HG02798 (cell line): ENCODE measurements at regions not wholly inside any gene's neighbourhood (a gene's known extent, or its start where the extent isn't known, plus 50 kb on each side); places are given as distances from the start of the nearest gene placed in this dataset.
"Not testable (repeated sequence)": the region's sequence is repeated elsewhere in the genome, so short reads cannot be mapped to it uniquely, and the experiment has no call there.

Experiments
- ATAC-seq: cut with Tn5 transposase; IDR thresholded peaks from one replicate; pipeline ENCODE4 v1.9.1; 2021; ENCODE audit warnings: mild to moderate bottlenecking; ENCODE audit not compliant: unreplicated experiment, poor library complexity

DNA sequence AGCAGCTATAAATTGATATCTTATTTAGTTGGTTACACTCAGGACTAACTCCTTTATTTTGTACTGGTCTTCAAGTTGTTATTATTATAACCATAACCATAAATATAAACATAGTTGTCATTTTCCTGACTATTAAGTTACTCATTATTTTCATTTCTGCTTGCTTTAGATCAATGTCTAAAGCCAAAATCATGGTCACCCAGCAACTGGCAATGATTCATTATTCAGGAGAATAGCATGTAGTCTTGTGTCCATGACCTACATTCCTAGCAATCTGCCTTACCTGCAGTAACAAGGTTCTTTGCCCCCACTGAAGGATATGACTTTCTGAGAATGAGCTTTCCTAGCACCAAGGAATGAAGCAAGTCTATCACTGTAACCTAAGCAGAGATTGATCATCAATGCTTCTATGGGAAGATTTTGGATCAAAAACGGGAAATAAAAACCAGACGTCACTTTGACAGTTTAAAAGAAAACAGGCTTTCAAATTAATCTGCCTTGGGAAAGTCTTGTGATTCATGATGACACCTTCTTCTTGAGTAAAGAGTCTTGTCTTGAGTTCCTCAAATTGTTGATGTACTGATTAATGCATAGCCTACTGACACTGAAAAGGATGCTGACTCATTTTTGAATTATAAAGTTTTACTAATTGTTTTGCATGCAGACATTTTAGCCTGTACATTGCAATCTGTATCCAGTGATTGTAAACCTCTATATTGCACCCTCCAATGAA is 203.3 kb upstream of the IVNS1ABP start:
- no peak for ATAC-seq

DNA sequence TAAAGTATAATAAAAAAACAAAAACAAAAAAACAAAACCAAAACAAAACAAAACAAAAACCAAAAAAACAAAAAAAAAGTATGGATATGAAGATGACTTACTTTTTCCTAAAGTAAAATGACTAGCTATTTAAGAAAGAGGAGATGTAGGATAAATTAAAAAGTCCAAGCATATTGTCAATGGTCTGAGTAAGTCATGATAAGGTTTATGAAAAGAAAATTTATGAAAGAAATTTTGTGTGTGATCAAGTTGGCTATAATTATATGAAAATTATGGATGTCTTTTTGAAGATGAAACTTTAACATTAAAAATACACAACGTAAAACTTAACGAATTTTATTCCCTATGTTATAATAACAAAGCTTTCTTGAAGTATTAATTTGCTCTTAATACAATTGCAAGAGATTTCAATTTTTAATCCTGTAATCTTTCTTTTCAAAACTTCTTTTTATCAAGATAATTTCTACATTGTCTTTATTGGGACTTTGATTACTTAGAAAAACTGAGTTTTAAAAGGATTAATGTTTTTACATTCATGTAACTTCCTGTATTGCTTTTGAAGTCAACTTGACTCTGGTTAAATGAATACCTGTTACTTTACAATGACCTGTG is 200.9 kb upstream of the IVNS1ABP start:
- no peak for ATAC-seq

DNA sequence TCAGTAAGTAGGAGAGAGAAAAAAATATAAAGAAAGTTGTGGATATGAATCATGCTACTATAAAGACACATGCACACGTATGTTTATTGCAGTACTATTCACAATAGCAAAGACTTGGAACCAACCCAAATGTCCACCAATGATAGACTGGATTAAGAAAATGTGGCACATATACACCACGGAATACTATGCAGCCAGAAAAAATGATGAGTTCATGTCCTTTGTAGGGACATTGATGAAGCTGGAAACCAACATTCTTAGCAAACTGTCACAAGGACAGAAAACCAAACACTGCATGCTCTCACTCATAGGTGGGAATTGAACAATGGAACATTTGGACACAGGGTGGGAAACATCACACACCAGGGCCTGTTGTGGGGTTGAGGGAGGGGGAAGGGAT is 200.3 kb upstream of the IVNS1ABP start:
- not testable (repeated sequence) for ATAC-seq

DNA sequence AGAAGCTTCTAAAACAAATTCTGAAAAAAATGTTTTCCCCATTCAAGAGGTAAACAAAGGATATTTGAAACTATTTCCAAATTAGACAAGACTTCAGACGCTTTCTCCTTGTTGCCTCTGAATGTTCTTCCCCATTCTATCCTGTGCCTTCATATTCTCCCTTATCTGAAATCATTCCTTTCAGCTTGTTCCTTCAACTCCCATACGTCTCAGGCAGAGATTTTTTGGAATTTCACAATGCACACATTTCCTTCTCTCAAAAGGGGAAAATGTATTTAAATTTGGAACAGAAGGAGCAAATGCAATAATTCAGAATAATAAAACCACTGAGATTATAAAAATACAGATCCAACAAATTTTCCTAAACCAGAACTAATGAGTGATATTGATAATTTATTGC is 198.7 kb upstream of the IVNS1ABP start:
- no peak for ATAC-seq

DNA sequence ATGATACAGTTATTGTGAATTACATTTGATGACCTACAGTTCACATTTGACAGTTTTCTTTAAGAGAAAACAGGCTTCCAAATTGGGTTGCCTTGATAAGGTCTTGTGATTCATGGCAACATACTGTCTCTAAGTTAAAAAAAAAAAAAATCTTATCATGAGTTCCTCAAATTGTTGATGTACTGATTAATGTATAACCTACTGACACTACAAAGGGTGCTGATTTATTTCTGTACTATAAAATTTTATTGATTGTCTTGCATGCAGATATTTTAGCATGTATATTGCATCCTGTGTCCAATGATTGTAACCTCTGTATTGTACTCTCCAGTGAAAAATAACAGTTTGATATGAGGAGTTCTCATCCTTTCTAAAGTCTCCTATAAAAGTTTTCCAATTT is 197.3 kb upstream of the IVNS1ABP start:
- ATAC-seq, result no peak

DNA sequence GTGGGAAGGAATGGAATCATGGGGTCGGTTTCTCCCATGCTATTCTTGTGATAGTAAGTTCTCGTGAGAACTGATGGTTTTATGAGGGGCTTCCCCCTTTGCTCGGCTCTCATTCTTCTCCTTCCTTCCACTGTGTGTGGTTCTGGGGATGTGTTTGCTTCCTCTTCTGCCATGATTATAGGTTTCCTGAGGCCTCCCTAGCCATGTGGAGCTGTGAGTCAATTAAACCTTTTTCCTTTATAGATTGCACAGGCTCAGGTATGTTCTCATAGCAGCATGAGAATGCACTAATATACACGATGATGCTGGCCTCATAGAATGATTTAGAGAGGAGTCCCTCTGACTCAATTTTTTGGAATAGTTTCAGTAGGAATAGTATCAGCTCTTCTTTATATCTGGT is 195.4 kb upstream of the IVNS1ABP start:
- ATAC-seq, result no peak

DNA sequence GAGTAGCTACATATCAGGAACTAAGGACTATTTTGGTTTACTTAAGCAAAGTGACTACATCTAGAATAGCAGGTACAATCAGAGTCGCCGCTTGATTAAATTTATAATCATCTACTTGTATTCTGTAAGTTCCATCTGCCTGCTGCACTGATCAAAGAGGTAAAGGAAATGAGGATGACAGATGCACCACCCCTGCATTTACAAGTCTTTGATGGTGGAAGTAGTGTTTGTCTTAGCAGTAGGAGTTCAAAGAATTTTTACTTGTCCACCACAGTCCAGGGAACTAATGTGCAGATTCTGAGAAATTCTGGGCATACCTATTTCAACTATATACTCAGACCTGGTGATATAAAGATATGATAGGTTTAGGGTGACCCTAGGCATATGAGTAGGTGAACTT is 184.1 kb upstream of the IVNS1ABP start:
- no peak for ATAC-seq

DNA sequence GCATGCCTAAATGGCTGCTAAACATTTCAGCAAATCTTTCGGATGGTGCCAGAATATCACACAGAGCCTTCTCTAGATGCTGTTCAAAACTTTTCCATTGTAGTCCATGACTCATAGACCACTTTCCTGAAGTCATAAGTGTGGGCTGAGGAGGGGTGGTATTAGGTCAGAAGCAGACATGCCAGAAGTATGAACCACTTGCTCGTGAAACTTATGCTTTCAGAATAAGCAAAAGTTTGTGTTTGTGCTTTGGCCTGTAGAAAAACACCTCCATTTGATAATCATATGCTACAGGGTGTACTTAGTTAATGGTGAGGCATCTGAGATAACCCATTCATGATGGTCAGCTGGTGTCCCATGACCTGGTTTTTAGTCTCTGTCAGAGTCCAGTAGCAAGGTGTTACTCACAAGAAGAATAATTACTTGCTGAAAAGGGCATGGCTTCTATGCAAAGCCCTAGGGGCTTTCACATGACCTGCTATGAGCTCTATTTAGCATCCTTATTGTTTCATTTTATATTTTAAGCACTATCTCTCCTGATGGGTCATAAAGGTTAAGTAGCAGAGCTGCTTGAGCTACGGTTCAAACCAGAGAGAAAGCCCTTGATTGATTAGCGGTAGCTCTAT is 183.1 kb upstream of the IVNS1ABP start:
- no peak for ATAC-seq

DNA sequence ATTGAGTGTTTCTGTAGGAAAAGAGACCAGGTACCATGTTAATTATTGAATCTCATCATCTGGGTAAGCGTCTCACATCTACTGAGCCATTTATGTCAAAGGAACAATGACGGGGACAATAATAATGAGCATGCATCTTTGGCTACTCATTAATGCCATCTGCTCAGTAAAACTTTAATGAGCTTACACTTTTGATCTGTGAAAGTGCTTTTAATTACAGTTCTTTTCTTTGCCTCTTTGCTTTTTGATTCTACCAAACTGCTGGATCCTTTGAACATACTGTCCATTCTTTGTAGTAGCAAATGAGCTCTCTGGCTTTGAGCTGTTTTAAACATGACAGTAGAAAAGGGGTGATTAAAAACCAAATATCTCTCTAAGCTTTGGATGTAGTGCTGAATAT is 181.2 kb upstream of the IVNS1ABP start:
- ATAC-seq, result no peak

DNA sequence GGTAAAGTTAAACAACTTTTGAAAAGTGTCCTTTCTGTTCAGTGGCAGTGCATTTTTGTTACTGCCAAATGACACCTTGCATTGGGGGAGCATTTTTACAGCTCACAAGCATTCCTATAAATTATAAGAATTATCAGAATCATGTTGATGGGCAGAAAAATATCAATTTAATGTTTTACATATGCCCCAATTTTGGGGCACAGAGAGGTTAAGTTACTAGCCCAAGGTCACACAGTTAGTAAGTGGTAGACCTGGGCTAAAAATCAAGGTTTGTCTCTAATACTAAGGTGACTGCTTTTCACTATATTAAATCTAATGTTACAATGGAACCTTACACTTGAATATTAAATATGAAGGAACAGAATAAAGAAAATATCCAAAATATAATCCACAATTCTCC is 180.1 kb upstream of the IVNS1ABP start:
- no peak for ATAC-seq

DNA sequence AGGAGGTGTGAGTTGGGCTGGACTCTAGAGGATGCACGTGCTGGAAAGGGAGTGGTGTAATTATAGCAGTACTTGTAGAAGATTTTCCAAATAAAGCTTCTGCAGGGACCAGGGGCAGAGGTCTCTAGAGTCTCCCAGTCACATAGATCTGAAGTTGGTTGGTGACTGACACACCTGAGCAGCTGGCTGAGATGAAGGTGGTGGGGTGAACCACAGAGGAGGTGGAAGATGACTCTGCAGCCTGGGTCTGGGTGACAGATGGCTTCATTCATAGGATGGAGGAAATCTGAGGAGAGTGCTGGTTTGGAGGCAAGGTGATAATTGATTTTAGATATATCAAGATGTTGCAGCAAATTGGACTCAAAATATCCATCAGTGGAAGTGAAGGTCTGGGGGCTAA is 178.9 kb upstream of the IVNS1ABP start:
- ATAC-seq, result no peak

DNA sequence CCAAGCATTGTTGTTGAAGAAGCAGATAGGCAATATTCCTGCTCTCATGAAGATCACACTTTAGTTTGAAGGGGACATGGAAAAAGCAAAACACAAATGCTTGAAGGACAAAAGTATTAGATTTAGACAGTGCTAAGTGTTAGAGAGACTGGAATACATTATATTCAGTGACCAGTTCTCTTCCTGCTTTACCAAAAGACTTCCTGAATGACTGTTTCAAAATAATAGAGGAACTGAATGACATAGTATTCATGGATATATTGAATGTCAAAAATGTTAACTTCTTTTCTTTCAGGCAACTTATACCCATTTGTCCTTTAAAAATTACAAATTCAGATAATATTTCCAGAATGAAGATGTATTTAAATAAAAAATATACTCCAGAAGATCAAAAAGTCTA is 178.0 kb upstream of the IVNS1ABP start:
- no peak for ATAC-seq

DNA sequence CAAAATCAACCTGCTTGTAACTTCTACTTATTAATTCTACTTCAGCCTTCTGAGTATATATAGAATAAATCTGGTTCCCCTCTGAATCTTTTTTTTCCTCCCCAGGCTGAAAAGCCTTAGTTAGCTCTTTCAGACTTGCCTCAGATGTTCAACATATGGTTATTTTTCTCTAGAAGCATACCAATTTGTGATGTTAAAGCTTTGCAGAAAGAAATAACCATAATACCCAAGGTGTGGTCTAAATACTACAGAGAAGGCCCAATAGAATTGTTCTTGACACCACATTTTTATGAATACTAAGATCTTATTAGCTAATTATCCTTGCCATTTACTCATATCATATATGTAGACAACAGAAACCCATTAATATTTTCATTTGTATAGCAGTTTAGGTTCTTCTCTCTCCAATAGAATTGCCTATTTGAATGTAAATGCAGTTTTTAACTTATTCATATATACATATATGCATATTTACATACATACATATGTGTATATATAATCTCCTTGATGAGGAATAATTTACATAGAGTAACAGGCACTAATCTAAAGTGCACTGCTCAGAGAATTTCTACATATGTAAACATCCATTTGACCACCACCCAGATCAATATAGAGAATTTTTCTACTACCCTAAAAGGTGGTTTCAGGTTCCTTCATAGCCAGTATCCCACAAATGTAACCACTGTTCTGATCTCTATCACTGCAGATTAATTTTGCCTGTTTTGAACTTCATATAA is 175.2 kb upstream of the IVNS1ABP start:
- no peak for ATAC-seq

DNA sequence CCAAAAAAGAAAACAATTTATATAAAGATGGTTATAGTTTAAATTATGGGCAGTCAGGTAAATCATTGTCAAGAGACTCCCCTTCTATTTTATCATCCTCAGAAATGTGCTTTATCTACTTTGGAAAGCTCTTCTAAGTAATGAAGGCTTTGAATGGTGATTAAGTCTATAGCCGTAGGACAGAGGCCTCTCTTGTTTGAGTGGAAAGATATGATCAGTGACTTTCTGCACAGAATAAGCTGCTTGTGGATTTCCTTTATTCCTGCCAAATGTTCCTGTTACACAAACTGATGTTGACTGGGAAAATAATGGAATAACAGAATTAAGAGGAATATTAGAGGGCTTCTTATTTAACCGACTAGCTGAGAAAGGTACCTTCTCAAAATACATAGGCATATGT is 174.6 kb upstream of the IVNS1ABP start:
- no peak for ATAC-seq

DNA sequence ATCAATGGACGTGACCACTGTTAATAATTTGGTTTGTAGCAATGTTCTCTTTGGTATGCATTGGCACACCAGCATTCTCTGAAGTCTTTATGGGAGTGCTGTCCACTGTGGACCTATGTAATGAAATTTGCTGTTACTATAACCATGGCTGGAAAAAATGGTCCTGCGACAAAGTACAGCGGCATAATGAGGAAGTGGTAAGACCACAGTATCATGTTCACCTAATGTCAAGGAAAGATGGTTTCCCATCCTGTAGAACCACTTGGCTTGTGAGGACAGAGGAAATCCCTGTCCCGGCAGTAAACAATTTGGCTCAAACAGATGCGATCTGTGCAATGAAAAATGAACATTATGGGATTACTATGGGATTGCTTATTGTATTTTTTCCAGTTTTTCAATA is 173.9 kb upstream of the IVNS1ABP start:
- ATAC-seq, result no peak

DNA sequence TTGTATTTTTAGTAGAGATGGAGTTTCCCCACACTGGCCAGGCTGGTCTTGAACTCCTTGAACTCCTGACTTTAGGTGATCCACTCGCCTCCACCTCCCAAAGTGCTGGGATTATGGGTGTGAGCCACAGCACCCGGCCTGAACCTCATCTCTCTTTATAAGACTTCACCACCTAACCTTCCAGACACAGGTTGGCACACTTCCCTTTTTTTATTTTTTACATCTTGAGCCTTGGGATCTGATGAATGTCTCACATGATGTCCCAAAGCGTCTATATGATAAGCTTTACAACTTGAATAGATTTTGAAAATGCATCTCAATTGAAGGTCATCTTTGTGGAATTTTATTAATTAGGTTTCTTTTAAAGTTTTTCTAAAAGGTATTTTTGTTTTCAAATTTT is 172.4 kb upstream of the IVNS1ABP start:
- ATAC-seq, result no peak

DNA sequence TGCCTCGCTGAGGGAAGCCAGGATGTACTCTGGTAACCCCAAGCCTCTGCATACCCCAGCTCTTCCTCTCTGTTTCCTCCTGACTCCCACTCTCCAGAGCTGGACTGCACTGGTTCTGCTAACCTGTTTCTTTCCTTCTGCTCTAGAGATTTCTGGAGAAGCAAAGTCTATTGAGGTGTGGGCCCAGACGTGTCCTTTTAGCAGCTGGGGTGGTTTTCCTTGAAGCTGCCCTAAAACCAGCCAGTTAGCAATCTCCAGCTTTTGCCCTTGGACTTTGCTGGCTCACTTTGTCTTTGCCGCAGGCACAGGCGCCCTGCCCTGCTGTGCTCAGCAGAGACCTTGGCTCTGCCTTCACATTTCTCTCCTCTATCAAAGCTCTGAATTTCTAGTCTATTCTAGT is 171.8 kb upstream of the IVNS1ABP start:
- no peak for ATAC-seq

DNA sequence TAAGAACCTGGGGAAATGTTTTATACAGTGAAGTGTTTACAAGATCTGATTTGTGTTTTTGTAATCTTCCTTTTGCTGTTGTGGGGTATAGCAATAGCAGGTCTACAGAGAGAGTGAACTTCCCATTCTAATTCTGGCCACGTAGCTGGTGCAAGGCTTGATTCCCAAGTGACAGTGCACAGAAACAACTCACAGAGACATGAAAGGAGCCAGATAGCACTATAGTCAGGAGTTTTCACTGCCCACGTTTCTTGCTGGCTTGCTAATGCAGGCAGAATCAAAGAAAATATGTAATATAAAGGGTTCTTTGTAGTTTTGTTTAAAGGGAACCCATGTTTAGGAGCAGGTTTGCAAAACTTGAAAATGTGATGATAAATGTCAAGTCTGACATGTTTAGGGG is 170.9 kb upstream of the IVNS1ABP start:
- no peak for ATAC-seq

DNA sequence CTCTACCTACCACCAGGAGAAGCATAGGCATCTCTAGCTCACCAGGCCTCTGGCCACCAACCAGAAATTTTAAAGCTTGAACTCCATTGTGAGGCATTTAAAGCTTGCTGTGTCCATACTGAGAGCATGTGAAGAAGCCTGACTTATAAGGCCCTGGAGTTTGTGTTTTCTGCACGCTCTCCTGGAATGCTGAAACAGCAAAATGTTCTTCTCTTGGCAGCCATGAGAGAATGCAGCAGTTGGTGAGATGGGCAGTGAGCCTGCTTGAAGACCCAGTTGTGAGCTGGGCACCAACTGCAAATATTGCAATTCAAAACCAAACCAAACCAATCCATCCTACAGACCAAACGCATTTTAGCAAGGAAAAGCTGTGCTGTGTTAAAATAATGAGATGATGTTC is 170.0 kb upstream of the IVNS1ABP start:
- ATAC-seq, result no peak

DNA sequence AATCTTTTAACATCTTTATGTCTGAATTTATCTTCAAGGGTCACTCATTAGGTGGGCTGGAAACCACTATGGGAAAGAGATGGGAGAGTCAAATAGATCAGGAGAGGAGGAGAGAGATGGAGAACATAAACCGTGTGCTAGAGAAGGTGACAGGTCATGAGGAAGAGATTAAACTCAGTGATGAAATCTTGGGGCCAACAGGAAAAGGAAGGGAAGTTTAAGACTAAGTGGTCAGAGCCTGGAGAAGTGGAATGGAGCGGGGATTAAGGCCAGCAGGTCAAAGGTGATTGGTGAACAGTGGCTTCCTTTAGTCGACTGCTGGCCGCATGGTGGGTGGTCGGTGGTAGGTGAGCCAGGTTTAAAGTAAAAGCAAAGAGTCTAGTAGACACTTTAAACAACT is 169.3 kb upstream of the IVNS1ABP start:
- ATAC-seq, result no peak
